ENCODE measurements at regions not wholly inside any gene's neighbourhood (a gene's known extent, or its start where the extent isn't known, plus 50 kb on each side); places are given as distances from the start of the nearest gene placed in this dataset.

GRCh38 chr5:37892586-37892985 is 52.7 kb upstream of the GDNF start:
- H3K36me3 ChIP-seq: no peaks in the 10 kb centered on the region
- TF ChIP-seq POLR2A (IDR thresholded peaks at IDR 0.05) (no peak), EP300 (IDR thresholded peaks at IDR 0.05) (no peak), POLR2AphosphoS5 (IDR thresholded peaks at IDR 0.05) (no peak), CTCF (IDR thresholded peaks at IDR 0.05) (no peak)
- DNase-seq: no peak
- intact Hi-C loops (cut with DNase I; ENCODE audit: low total_unique reads): no loop called here
- no peaks in the 10 kb centered on the region for H3K27me3 ChIP-seq
- H3K4me3 ChIP-seq: no peak overlapping the region
- 26 to 47% (median 39%) methylated on average over 1 of the region's 1 CpG for WGBS, 5 donors
- H3K9me3 ChIP-seq: no peaks in the 10 kb centered on the region
- peaks cover 0 to 14% (median 2%) of the 10 kb centered on the region in 4 donors for H3K4me1 ChIP-seq
- no peak overlapping the region for H3K27ac ChIP-seq

GRCh38 chr5:37891832-37892231 is 52.0 kb upstream of the GDNF start:
- no peak for TF ChIP-seq POLR2AphosphoS5 (IDR thresholded peaks at IDR 0.05)
- no peak for TF ChIP-seq EP300 (IDR thresholded peaks at IDR 0.05)
- TF ChIP-seq POLR2A (IDR thresholded peaks at IDR 0.05): no peak
- TF ChIP-seq CTCF (IDR thresholded peaks at IDR 0.05): no peak
- Histone ChIP-seq H3K9me3 (no peaks in the 10 kb centered on the region), H3K36me3 (no peaks in the 10 kb centered on the region), H3K4me3 (no peak overlapping the region), H3K27me3 (no peaks in the 10 kb centered on the region), H3K4me1 (peaks cover 0 to 15% (median 2%) of the 10 kb centered on the region in 4 donors), H3K27ac (no peak overlapping the region)
- intact Hi-C loops (cut with DNase I; ENCODE audit: low total_unique reads): no loop called here
- no peak for DNase-seq
- WGBS, 5 donors: 89 to 97% (median 96%) methylated on average over 1 of the region's 1 CpG

GRCh38 chr5:37889612-37890317 is 49.9 kb upstream of the GDNF start:
- Histone ChIP-seq H3K4me3 (no peak overlapping the region), H3K27me3 (no peaks in the 10 kb centered on the region), H3K4me1 (peaks cover 0 to 25% (median 6%) of the 10 kb centered on the region in 4 donors), H3K9me3 (no peaks in the 10 kb centered on the region), H3K27ac (no peak overlapping the region), H3K36me3 (no peaks in the 10 kb centered on the region)
- intact Hi-C loops (cut with DNase I; ENCODE audit: low total_unique reads): no loop called here
- 68 to 79% (median 72%) methylated on average over 8 of the region's 8 CpGs for WGBS, 5 donors
- no peak for DNase-seq
- no peak for TF ChIP-seq CTCF (IDR thresholded peaks at IDR 0.05)
- no peak for TF ChIP-seq EP300 (IDR thresholded peaks at IDR 0.05)
- TF ChIP-seq POLR2AphosphoS5 (IDR thresholded peaks at IDR 0.05): no peak
- no peak for TF ChIP-seq POLR2A (IDR thresholded peaks at IDR 0.05)

Small RNA genes in the stretch of these regions (small RNA-seq; reads per million reads assigned to genes)
- 0 reads per million in 4 donors for gene LINC02110
